ENCODE measurements at regions not wholly inside any gene's neighbourhood (a gene's known extent, or its start where the extent isn't known, plus 50 kb on each side); places are given as distances from the start of the nearest gene placed in this dataset.

DNA sequence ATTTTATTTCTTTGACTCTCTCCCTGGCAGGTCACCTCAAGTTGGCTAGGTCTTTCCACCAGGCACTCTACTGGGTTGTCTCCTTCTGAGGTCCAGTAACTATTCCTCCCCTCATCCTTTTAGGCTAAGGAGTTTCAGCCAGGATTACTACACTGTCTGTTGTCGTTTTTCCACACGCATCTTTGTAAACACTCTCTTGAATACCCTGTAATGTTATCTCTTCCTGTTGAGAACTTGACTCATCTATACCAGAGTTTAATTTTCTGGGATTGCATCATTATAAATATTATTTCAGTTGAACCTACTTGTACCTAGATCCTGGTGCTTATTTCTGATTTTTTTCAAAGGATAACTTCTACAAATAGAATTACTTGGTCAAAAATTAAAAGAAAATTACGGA lies 138.3 kb downstream of the SQOR start:
- TF ChIP-seq, protein P1, sequence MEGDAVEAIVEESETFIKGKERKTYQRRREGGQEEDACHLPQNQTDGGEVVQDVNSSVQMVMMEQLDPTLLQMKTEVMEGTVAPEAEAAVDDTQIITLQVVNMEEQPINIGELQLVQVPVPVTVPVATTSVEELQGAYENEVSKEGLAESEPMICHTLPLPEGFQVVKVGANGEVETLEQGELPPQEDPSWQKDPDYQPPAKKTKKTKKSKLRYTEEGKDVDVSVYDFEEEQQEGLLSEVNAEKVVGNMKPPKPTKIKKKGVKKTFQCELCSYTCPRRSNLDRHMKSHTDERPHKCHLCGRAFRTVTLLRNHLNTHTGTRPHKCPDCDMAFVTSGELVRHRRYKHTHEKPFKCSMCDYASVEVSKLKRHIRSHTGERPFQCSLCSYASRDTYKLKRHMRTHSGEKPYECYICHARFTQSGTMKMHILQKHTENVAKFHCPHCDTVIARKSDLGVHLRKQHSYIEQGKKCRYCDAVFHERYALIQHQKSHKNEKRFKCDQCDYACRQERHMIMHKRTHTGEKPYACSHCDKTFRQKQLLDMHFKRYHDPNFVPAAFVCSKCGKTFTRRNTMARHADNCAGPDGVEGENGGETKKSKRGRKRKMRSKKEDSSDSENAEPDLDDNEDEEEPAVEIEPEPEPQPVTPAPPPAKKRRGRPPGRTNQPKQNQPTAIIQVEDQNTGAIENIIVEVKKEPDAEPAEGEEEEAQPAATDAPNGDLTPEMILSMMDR (IDR thresholded peaks at IDR 0.05): no peak
- TF ChIP-seq ZFX (IDR thresholded peaks at IDR 0.05; ENCODE audit: borderline replicate concordance): no peak
- no peak overlapping the region for H3K27ac ChIP-seq

DNA sequence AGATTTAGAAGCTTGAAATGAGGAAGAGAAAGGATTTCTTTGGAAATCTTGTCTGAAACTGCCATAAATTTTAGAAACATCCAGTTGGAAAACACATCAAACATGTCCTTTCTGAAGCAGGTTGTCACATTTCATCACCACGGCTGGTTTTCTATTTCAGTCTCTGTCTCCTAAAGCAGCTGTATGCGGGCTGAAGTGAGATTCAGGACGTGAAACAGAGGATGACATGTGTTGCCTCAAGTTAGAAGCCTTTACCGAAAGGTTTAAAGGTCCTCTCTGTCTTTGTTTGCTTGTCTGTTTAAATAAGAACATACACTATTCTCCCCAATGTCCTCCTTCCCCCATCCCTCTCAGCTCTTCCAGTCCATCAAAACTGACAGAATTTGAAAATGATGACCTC lies 141.9 kb downstream of the SQOR start:
- H3K27ac ChIP-seq: no peak overlapping the region
- TF ChIP-seq ZFX (IDR thresholded peaks at IDR 0.05; ENCODE audit: borderline replicate concordance): no peak
- TF ChIP-seq, protein P1 (IDR thresholded peaks at IDR 0.05): no peak

DNA sequence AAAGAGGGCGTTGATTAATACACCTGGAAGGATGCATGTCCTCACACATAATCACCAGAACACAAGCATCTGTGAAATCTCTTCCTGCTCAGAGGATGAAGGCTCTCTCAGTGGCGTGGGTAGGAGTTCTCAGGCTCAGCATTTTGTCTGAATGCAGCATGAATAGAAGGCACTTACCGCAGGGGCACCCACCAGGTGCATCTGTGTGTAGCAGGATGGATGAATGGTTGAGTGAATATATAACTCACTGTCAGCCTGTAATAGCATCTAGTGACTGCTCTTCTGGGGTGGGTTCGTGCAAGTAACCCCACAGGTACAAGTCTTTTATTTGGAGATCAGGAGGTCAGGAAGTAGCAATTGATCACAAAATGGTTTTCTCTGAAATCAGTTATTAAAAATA lies 143.0 kb downstream of the SQOR start:
- TF ChIP-seq, protein P1 (IDR thresholded peaks at IDR 0.05): no peak
- no peak for TF ChIP-seq ZFX (IDR thresholded peaks at IDR 0.05; ENCODE audit: borderline replicate concordance)

DNA sequence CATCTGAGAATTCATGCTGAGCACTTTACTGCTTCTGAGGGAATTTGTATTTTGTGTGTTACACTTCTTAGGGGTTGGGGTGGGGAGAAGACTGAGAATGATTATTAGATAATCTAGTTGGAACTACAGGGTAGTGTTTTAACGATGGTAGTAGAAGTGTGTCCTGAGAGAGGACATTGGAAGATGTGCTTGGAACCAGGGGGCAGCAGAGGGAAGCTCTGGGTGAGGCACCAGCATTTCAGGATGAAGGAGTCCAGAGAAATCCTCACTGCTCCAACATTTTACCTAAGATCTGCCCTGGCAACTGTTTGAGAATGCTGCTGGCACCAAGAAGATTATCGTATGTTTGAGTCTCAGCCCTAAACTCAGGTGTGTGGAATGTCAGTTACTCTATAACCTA lies 145.5 kb downstream of the SQOR start:
- no peak for TF ChIP-seq ZFX (IDR thresholded peaks at IDR 0.05; ENCODE audit: borderline replicate concordance)
- TF ChIP-seq, protein P1 (IDR thresholded peaks at IDR 0.05): peak; percentile 16; the same call in 1 of the 2 replicates
- no peak overlapping the region for H3K27ac ChIP-seq

More for the DNA sequence above, 143.0 kb downstream of the SQOR start:
- no peak overlapping the region for H3K27ac ChIP-seq

DNA sequence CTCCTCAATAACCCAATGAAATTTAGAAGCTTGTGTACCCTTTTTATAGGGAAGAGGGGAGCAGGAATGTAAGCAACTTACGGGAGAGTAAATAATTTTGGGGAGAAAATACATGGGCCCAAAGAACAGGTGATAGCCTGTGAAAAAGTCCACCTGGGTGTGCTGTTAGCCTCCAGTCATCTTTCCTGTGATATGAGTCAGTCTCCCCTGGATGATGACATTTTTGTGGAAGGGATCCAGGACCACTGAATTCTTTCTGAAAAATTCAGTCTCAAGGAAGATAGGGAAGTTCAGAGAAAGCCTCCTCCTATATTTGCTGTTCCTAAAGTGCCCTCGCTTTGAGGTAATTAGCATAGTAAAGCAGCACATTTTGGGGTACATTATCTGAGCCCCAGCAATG lies 149.8 kb downstream of the SQOR start:
- TF ChIP-seq ZFX (IDR thresholded peaks at IDR 0.05; ENCODE audit: borderline replicate concordance): no peak
- TF ChIP-seq, protein P1 (IDR thresholded peaks at IDR 0.05): no peak
- H3K27ac ChIP-seq: no peak overlapping the region

DNA sequence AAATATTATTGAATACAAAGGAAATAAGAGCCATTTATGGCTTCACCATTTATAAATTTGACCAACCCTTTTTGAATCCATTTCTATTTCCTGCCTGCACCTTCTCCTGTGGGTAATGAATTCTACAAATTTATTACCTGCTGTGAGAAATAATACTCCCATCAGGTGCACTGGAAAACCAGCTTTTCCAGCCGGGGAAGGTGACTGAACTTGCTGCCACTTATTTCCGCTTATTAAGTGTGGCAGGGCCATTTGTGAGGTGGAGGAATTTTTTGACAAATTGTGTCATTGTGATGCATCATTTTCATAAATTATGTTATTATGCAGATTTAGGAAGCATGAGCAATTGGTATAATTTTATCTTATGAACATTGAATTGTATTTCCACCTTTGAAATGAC lies 151.1 kb downstream of the SQOR start:
- TF ChIP-seq ZFX (IDR thresholded peaks at IDR 0.05; ENCODE audit: borderline replicate concordance): no peak
- TF ChIP-seq, protein P1 (IDR thresholded peaks at IDR 0.05): no peak

DNA sequence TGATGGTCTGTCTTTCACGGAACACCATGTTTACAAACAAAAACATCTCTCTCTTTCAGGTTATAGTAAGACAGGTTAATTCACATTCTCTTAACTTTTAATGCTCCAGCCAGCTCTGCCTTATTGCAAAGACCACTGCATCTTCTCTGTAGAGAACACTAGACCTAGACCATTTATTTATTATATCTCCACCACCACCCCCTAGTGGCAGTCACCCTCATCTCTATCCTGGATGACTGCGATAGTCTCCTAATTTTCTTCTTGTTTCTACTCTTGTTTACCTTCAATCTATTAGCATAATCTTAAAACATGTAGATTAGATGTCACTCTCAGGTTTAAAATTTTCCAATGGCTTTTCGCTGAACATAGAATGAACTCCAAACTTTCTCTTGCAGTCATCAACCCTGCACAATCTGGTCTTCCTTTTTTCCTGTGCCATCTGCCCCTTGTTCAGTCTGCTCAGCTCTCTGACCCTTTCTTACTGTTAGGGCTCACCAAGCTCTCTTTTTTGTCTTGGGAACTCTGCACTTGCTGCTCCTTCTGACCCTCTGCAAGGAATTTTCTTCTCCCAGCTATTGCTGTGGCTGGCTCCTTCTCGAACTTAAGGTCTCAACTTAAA lies 155.6 kb downstream of the SQOR start:
- TF ChIP-seq ZFX (IDR thresholded peaks at IDR 0.05; ENCODE audit: borderline replicate concordance): no peak
- TF ChIP-seq, protein P1 (IDR thresholded peaks at IDR 0.05): peak; percentile 71
- no peak overlapping the region for H3K27ac ChIP-seq

More for the DNA sequence above, 151.1 kb downstream of the SQOR start:
- H3K27ac ChIP-seq: no peak overlapping the region
